HG02943 (cell line): ENCODE measurements at regions not wholly inside any gene's neighbourhood (a gene's known extent, or its start where the extent isn't known, plus 50 kb on each side); places are given as distances from the start of the nearest gene placed in this dataset.
"Not testable (repeated sequence)": the region's sequence is repeated elsewhere in the genome, so short reads cannot be mapped to it uniquely, and the experiment has no call there.

ENCODE experiments used
- ATAC-seq: cut with Tn5 transposase; IDR thresholded peaks from one replicate; pipeline ENCODE4 v1.9.1; 2021; ENCODE audit warnings: mild to moderate bottlenecking, low read depth, moderate library complexity; ENCODE audit not compliant: unreplicated experiment

- no peak for ATAC-seq
Observed at GRCh38 chr4:153098427-153098826, 105.8 kb upstream of the TRIM2 start.

DNA sequence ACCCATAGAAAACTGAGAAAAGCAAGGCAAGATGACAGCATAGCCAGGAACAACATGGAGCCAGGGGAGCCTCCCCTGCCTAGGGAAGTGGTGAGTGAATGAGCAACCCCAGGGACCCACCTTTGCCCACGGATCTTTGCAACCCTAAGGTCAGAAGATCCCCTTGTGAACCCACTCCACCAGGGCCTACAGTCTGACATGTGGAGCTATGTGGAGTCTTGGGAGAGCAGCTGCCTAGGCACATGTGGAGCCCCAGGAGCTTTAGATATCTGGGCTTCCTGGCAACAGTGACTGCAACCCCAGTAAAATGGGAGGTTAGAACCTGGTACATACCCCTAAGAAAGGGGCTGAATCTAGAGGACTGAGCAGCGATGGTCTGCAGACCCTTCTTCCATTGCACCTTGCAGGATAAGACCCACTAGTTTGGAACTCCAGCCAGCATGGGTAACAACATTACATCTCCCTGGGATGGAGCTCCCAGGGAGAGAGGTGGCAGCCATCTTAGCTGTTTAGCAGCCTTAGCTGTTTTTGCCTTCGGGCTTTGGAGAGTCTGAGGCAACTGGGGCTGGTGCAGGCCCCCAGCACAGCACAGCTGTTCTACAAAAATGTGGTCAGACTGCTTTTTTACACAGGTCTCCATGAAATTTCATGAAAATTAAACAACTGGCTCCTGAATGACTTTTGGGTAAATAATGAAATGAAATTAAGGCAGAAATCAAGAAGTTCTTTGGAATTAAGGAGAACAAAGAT lies 104.7 kb upstream of the TRIM2 start:
- no peak for ATAC-seq

DNA sequence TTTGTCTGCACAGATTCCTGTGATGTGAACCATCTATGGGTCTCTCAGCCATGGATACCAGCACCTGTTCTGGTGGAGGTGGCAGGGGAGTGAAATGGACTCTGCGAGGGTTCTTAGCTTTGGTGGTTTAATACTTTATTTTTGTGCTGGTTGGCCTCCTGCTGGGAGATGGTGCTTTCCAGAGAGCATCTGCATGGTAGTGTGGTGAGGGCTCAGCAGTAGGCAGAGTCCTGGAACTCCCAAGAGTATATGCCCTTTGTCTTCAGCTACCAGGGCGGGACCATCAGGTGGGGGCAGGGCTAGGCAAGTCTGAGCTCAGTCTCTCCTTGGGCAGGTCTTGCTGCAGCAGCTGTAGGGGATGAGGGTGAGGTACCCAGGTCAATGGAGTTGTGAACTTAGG lies 97.5 kb upstream of the TRIM2 start:
- not testable (repeated sequence) for ATAC-seq

DNA sequence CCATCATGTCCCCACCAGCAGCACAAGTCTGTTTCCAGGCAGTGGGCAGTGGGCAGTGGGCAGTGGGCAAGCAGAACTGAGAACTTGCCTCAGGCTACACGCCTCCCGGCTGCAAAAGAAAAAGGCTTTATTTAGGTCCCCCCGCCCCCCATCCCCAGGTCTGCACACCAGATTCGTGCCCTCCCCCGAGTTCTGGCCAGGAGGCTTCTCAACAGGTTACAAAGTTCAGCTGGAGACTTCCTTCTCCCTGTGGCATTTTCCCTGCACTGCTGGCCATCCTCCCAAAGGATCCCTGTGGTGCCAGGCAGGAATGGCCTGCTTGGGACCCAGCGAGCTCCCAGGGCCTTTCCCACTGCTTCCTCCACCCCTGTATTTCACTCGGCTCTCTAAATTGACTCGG lies 97.0 kb upstream of the TRIM2 start:
- no peak for ATAC-seq

GRCh38 chr4:153109296-153109849 lies 94.9 kb upstream of the TRIM2 start:
- no peak for ATAC-seq

GRCh38 chr4:153110739-153111138 lies 93.5 kb upstream of the TRIM2 start:
- no peak for ATAC-seq

DNA sequence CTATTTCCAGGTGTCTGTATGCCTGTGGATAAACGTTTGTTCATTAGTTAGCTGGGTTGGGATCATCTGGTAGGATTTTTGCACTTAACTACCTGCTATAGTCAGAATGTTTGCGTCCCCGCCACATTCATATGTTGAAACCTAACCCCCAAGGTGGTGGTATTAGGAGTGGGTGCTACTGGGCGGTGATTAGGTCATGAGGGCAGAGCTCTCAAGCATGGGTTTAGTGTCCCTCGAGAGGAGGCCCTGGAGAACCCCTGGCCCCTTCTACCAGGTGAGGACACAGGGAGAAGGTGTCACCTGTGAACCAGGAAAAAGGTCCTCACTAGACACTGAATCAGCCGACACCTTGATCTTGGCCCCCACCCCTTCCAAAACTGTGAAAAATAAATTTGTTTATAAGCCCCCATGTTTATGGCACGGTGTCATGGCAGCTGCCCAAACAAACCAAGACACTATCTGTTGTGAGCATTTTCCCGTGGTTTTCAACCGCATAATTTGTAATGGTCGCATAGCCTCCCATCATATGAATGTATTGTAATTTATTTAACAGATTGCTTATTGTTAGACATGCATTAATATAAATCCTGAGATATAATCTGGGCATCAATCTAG lies 92.7 kb upstream of the TRIM2 start:
- no peak for ATAC-seq

- no peak for ATAC-seq
Observed at GRCh38 chr4:153112041-153112441, 92.2 kb upstream of the TRIM2 start.

DNA sequence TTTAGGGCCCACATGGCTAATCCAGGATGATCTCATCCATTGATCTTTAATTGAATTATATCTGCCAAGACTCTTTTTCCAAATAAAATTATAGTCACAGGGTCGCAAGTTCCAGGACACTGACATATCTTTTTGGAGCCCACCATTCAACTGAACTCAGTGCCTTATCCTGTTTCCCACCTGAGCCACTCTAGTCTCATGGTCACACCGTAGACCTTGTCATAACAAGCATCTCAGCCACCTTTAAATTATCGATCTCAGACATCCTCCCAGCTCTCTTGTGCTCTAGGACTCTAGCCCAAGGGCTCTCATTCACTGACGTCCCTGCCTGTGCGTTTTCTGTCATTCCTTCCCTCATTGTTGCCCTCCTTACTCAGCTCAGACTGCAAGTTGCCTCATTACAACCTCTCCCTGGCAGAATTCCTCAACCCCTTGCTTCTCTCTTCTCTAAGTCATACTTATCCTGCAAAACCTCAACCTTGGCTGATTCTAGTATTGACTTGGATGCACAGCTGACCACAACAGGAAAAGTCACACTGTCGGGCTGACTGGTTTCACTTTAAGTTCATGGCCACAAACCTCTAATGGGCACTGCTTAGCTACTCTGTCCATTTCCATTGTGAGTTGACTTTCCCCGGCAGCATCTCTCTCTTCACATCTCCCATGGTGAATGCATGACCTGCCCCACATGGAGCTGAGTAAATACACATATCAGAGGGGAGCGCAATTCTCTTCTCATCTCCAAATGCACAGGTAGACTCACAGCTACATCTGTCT lies 91.0 kb upstream of the TRIM2 start:
- no peak for ATAC-seq

DNA sequence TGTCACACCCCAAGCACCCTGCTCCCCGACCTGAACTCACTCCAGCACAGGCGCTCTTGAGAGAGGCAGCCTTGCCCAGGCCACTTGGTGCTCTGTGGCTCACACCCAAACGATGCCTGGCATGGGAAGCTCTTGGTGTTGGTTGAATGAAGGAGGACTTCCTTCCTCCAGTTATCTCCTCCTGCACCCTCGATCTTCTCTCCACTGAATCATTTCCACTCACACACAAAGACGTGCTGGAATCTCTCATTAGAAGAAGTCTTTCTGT lies 90.5 kb upstream of the TRIM2 start:
- ATAC-seq = no peak

GRCh38 chr4:153114771-153115321 lies 89.4 kb upstream of the TRIM2 start:
- ATAC-seq = no peak

- ATAC-seq = peak; percentile 75
Observed at GRCh38 chr4:153115322-153116290, 88.6 kb upstream of the TRIM2 start.

- ATAC-seq = no peak
Observed at GRCh38 chr4:153116291-153116680, 88.0 kb upstream of the TRIM2 start.

- ATAC-seq = no peak
Observed at GRCh38 chr4:153116801-153117200, 87.4 kb upstream of the TRIM2 start.

- no peak for ATAC-seq
Observed at GRCh38 chr4:153117554-153117953, 86.7 kb upstream of the TRIM2 start.

DNA sequence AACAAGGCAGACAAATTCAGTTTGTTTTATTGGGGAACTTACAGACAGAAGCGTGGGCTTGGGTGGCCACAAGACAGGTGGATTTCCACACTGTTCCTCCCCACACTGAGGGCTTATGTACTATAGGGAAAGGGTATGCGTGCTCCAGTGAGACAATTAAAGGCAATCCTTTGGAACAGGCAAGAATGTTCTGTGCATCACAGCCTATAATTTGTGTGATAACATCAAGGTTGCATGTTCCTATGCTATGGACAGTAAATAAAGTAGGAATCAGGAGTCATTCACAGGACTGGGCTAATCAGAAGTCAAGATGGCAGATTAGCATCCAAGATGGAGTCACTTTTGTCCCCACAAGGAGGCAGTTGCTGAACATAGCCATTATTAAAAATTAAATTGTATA lies 84.6 kb upstream of the TRIM2 start:
- ATAC-seq = no peak

DNA sequence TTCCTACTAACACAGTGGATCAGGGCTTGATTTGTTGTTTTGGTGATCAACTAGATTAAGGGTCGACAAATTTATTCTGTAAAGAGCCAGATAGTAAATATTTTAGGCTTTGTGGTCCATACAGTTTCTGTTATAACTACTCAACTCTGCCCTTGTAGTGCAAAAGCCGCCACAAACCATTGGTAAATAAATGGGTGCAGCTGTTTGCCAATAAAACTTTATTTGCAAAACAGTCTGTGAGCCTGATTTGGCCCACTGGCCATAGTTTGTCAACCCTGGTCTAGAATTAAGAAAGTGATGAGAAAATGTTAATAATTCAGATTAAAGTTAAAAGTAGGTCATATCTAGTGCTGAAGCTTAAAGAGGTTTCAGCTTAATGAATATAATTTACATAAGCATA lies 84.0 kb upstream of the TRIM2 start:
- no peak for ATAC-seq

DNA sequence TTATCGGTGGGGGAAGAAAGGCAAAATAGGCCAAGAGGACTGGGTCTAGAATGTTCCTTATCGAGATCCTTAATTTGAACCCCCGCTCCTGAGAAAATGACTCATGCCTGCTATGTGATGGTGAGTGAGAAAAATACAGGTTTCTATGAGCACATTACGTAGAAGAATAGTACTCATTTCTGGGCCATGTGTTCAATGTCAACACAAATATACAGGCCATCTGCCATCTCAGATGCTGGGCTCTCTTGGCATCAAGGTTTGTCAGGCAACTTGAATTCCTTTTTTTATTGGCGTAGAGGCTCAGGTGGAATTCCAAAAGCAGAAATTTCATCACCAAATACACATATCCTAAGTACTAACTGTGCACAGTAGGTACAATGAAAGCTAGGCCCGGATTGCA lies 81.4 kb upstream of the TRIM2 start:
- ATAC-seq = no peak

GRCh38 chr4:153126137-153126536 lies 78.1 kb upstream of the TRIM2 start:
- no peak for ATAC-seq
